ENCODE measurements at regions not wholly inside any gene's neighbourhood (a gene's known extent, or its start where the extent isn't known, plus 50 kb on each side); places are given as distances from the start of the nearest gene placed in this dataset.

DNA sequence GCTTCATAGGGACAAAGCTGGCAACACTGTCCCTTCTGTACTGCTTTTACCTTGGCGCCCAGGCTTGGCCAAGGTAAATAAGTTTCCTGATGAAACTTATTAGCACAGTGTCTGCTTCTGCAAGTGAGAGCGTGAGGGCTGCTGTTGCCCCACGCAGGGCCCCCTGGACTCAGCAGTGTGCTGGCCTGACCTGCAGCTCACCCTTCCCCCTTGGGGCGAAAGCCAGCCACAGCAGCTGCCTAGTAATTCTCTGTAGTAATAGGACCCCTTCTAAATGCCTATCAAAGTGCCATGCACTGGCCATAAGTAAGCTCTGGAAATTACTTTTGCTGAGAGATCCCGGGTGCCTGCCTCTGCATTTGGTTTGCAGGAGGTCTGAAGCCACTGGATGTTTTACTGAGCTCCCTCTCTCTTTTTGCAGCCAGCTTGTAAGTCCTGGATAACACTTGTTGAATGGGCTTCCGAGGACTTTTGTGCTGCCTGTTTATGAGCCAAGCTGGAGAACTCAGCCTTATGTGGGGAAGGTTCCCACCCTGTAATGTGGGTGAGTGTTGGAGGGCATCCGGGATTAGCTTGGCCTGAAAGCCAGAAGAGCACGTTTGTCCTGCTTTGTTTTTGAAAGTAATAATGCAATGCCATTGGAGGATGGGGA is 293.9 kb downstream of the C7orf25 start:
- no peak for DNase-seq (ENCODE audit: low read depth in 3 of 3)

DNA sequence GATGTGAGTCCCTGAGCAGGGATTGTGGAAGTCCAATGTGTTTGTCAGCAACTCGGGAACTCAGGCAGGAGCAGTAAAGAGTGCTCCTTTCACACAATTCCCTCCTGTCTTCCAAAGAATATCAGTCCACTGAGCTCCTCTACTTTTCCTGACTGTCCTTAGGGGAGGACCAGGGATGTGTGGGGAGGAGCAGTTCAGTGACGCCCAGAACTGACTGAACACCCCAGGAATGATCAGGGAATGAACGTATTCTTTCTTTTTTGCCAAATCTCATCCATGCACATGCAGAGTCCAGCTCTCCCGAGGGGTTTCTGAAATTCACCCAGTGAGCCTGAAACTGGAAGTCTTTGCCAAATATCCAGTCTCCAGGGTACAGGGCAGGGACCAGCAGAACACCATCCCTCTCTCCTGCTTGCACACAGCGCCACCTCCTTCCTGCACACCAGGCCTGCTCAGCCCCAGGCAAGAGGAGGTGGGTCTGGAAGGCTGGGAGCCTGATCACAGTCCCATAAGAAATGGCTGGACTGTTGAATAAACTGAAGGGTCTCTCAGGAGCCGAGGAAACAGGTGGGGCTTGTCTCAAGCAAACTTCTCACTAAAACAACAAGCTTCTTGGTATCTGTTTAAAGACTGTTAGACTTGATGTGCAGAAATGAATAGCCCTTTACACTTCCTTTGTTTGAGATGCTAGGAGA is 294.7 kb downstream of the C7orf25 start:
- no peak for DNase-seq (ENCODE audit: low read depth in 3 of 3)

DNA sequence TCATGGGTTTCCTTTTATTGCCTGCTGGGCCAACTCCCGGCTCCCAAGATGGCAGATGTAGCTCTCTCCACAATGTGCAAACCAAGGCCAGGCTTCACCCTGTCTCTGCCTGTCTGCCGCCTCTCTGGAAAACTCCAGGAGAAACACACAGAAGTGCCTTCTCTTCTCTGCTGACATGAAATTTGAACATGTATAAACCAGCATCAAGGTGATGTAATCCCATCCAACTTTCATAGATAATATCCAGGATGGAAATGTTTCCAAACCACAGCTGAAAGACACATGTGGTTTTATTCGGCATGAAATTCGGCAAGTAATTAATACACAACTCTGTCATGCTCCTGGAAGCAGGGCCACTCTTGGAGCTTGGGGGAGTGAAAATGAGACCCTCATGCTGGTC is 297.2 kb downstream of the C7orf25 start:
- no peak for DNase-seq (ENCODE audit: low read depth in 3 of 3)

DNA sequence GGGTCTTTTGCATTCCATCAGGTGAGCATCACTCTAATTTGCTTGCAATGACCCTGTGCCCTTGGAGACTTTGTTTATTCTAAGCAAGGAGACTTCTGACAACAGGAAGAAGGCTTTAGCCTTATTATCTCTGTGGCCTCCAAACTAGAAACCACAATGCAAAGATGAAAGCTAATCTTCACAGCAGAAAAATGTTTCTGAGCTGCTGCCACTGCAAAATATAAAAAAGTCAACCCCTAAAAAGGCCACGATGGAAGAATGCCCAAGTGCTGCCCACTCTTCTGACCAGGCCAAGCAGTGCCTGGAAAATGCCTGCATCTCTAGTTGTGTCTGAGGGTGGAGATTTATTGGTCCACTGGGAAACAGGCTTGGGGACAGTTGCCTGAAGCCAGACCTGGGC is 299.9 kb downstream of the C7orf25 start:
- no peak for DNase-seq (ENCODE audit: low read depth in 3 of 3)

DNA sequence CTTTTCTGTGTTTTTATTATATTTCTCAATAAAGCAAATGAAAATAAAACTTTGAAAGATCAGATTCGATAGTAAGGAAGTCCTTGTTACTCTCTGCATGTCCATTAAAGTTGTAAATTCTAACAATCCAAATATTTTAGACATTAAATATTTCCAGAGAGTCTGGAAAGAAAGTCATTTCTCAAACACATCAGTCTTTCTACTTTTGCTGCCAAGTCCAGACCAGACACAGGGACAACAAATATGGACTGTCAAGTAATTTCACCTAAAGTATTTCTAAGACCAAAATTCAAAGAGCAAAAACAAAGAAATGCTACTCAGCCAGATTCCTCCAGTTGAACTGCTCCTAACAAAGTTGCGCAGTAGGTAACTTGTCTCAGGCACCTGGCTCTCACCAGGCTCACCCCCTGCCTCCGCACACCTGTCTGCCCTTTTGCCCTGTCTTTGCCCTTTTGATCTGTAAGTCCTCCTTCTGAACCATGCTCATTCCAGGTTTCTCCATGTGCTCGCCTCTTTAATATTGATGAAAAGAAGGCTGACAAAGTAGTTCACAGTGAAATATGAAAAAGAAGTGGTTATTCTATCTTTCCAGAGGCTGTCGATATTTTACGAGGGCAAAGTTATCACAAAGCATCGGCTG is 300.5 kb downstream of the C7orf25 start:
- DNase-seq (ENCODE audit: low read depth in 3 of 3): no peak

DNA sequence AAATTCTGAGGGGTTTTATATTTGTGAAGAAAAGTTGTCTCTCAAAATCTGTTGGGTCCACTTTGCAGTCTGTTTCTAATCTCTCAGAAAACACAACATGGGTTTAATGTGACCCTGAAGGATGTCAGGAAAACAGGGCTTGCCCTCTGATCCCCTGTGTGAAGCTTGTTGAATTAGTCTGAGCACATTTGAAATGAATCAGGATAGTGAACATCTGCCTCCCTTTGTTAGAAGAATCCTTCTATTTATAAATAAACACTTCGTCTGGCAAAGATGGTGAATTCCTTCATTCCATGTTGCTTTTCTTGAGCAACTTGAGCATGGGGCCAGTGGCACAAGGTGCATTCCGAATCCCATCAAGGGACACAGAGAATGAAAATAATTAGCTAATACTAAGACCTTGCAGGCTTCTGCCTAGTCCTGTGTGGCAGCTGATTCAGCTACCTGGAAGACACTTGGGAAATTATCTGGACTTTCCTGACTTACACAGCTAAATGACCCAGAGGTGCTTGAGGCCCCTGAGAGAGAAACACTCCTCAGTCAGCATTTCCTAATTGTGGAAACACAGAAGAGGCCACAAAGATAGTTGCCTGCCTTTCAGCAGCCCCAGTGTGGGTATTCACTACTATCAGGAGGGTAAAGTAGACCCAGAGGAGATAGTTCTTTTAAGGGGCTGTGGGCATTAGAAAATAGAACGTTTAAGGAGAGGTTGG is 305.5 kb downstream of the C7orf25 start:
- no peak for DNase-seq (ENCODE audit: low read depth in 3 of 3)

DNA sequence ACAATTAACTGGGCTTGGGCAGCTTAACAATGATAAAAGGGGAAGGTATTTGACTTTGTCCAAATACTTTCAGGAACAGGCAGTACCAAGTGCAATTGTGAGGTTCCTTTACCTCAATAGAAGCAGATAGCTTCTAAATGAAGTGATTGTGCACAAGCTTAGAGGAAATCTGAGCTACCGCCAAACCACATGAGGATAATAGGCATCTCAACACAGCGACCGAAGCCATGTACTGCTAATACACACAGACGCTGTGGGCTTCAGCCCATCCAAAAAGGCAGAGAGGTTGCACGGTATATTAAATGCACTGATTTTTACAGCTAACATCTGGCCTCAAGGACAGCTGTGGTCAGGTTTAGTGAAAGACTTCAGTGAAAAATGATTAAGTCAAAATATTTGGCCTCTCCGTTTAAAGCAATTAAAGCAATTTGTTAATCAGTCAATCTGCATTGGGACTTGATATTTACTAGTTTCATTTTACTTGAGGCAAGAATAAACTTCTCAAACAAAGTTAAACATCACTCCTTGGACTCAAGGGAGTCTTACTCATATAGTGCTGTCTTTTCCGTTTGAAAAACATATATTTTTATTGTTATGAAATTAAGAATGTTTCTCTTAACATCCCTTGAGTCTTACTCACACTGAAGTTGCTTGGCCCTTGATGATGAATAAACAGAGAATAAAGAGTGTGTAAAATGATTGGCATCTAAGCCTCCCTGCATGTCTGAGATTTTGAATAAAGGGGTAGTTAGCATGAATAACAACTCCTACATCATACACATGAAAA is 306.3 kb downstream of the C7orf25 start:
- no peak for DNase-seq (ENCODE audit: low read depth in 3 of 3)

DNA sequence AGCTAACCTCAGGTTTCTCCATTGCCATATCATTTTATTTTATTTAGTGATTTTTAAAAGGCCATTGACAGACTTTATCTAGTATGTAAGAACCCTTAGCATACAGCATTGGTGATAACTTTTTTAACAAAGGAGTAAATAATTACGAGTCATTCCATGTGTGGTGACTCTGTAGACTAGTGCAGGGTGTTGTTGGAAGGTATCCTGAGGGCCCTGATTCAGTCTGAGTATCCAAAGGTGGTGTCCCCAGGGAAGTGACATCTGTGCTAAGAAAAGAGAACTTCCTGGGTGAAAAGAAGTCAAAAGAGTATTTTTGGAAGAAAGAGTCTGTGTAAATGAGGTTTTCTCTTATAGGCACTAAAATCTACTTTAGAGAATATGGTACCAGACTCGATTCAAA is 308.4 kb downstream of the C7orf25 start:
- DNase-seq (ENCODE audit: low read depth in 3 of 3): no peak

DNA sequence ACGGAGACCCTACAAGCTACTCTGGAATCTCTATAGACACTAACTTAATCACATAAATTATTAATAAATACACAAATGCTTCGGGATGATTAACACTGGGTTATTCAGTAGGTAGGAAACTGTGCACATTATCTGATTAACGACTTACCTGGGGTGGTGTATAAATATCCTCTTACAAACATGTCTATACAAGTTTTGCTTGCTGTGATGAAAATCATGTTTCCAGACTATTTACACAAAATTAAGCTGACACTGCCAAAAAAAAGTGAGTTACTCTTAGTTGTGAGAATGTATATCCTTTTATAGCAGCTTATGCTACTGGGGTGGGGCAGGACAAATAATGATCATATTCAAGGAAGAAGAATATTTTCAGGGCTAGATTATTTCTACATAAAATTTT is 314.6 kb downstream of the C7orf25 start:
- no peak for DNase-seq (ENCODE audit: low read depth in 3 of 3)

DNA sequence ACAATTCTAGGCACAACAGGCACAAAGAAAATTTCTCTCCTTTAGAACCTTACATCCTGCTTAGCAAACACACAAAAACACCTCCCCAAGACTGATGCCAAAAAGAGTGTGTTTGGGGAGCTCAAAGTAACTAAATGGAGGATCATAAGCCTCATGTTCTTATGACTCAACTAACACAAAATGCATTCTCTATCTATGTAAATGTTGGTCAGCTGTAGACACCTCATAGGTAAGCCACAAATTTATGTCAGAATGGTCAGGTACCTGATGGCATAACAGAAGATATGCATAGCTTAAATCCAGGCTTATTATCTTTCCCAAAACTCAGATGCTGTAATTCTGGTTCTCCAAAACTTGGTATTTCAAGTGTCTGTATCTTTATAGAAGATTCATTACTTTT is 315.1 kb downstream of the C7orf25 start:
- no peak for DNase-seq (ENCODE audit: low read depth in 3 of 3)

DNA sequence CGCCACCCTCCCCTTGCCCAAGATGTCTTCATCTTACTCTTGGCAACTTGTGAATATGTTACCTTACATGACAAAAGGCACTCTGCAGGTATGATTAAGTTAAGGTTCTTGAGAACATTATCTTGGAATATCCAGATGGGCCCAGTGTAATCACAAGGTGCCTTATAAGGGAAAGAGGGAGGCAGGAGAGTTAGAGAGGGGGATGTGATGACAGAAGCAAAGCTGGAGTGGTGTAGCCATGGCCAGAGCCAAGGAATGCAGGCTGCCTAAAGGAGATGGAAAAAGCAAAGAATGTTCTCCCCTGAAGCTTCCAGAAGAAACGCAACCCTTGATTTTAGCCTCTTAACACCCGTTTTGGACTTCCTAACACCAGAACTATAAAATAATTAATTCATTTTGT is 318.0 kb downstream of the C7orf25 start:
- DNase-seq (ENCODE audit: low read depth in 3 of 3): no peak

DNA sequence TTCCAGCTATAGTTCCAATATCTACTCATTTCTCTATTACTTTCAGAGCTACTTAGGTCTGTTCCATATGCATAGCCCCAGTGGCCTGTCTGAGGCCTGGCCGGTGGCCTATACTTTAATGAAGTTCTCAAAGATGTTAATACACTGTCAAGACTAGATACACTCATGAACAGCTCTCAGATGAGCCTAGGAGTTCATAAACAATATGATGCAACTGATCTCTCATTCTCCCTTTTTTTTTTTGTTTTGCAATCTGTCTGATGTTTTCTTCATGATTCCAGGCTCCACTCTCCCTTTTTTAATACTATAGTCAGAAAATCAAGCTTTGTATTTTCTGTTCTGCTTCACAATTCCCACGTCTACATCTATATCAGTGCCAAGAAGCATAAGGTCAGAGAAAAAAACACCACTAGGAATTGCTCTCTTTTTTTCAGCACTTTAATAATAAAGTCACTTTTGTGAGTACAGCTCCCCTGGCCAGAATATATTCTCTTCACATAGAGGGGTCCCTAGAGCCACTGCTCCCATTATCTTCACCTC is 321.0 kb downstream of the C7orf25 start:
- no peak for DNase-seq (ENCODE audit: low read depth in 3 of 3)

DNA sequence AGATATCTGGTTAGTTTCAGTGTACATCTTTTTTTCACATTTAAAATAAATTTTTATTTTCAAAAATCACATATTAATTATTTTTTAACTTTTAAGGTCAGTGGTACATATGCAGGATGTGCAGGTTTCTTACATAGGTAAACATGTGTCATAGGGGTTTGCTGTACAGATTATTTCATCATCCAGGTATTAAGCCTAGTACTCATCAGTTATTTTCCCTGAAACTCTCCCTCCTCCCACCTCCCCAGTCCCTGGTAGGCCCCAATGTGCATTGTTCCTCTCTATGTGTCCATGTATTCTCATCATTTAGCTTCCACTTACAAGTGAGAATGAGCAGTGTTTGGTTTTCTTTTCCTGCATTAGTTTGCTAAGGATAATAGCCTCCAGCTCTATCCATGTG is 323.0 kb downstream of the C7orf25 start:
- DNase-seq (ENCODE audit: low read depth in 3 of 3): no peak

DNA sequence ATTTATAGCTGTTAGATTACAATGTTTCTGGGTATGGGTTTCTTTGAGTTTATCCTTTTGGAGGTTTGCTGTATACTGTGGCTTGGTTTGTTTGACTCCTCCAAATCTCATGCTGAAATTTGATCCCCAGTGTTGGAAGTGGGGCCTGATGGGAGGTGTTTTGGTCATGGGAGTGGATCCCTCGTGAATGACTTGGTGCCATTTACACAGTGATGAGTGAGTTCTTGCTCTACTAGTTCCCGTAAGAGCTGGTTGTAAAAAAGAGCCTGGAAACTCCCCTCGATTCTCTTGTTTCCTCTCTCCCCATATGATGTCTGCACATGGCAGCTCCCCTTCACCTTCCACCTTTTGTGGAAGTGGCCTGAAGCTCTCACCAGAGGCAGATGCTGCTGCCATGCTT is 324.1 kb downstream of the C7orf25 start:
- no peak for DNase-seq (ENCODE audit: low read depth in 3 of 3)

DNA sequence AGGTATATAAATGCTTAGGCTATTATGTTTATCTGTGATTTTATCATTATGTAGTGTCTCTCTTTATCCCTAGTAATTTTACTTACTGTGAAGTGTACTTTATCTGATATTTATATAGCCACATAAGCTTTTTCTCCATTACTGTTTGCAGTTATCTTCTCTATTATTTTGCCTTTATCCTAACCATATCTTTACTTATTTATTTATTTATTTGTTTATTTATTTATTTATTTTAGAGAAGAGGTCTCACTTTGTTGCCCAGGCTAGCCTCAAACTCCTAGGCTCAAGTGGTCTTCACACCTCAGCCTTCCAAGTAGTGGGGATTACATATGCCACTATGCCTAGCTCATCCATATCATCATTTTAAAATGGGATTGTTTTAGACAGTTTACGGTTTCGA is 331.8 kb downstream of the C7orf25 start:
- no peak for DNase-seq (ENCODE audit: low read depth in 3 of 3)

DNA sequence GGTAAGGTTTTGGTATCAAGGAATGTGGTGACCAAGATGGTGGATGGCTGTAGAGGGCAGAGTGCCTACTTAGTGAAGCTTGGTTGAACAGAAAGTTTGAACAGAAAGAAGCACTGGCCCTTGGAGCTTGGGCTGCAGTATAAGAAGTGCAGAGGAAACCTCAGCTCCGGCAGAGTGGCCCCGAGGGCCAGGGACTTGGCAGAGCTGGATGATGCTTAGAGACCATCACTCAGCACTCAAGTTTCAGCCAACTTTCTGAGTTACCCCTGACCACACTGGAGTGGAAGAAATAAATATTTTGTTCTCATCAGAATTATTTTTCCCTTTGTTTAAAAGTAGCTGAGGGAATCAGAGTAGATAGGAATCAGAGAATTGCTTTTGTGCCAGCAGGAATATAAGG is 336.7 kb downstream of the C7orf25 start:
- DNase-seq (ENCODE audit: low read depth in 3 of 3): no peak

DNA sequence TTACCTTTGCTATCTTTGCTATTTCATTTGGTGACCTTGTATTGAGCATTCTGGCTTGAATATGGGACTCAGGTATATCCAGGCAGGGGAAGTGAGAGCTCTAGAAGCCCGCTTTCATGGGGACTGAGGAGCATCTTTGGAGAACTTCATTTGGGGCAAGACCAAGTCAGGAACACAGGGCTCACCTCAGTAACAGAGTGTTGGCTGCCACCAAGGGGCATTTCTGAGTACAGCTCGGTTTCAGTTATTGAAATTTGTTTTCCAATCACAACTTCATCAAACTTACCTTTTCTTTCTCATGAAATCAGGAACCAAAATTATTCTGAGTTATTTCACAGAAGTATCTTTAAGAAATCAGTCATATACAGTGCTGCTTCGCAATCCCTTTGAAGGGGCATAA is 337.2 kb downstream of the C7orf25 start:
- no peak for DNase-seq (ENCODE audit: low read depth in 3 of 3)

DNA sequence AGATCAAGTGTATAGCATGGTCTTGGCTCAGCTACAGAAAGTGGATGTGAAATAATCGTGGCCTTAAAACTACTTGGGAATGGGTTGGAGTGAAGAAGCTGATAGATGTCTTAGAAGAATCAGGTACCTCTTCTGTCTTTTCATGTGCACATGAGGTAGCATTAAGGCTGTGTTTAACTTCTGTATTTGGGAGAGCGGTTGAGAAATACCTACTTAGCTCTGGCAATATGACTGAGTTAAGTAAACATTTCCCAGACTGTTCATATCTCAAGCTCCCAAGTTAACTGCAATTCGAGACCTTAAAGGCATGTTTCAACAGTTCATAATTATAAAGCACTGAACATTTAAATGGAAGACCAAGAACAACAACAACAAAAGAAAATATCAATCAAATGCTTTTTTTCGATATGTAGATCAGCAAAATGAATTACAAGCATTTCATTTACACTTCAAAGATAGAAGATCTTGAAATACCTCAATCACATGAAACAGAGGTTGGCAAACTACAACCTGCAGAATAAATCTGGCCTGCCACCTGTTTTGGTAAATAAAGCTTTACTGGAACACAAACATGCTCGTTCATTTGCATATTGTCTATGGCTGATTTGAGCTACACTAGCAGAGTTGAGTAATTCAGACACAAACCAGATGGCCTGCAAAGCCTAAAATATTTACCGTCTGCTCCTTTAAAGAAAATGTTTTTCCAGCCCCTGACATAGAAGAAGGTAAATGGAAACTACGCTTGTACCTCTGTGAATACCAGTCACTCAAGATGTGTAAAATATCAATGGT is 337.1 kb upstream of the GLI3 start:
- no peak for DNase-seq (ENCODE audit: low read depth in 3 of 3)

DNA sequence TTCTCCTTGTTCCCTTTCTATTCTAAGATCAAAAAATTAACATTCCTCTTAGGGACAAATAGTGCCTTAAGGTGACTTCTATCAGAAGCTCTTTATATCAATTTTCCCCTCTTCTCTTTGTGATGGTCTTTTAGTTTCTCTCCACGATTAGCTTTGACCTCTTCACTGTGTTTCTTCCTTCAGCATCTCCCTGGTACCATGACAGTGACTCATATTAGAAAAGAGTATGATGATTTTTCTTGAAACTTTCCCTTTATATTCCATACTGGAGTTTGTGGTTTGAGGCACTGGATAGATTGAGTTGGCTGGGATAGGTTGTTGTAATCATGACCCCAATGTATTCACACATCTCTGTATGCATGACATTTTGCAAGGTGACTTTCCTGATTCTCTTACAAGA is 335.6 kb upstream of the GLI3 start:
- DNase-seq (ENCODE audit: low read depth in 3 of 3): no peak

DNA sequence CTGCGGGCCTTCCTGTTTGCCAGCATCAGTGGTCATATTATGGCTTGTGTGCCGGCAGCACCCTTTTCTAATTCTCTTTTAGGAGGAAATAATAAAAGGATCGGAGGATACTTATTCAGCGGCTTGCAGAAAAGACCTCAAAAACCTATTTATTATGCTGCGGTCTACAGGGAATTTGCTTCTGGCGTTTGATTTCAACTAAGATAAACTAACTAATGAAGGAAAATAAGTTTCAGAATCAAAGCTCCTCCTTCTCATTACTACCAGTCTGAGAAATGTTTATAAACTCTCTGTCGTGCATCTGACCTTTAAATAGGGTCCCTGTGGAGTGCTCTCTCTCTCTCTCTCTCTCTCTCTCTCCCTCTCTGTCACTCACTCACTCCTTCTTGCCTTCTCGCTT is 335.0 kb upstream of the GLI3 start:
- DNase-seq (ENCODE audit: low read depth in 3 of 3): no peak

DNA sequence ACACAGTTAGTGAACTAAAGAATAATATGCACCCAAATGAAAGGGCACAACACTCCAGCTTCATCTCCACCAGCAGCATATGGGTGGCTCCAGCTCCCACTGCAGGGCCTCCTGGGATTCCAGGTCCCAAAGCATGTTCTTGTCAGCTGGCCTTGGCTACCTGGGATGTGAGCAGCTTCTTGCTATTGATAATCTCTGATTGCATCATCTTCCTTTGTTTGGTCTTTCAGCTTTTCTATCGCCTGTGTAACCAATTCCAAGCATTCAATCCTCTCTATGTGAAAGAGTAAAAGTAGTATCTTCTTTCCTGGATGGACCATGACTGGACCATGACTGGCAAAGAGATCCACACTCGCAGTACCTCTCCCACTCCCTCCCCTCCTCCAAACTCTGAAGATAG is 333.9 kb upstream of the GLI3 start:
- DNase-seq (ENCODE audit: low read depth in 3 of 3): no peak
